LNCaP clone FGC (cell line): ENCODE measurements at regions not wholly inside any gene's neighbourhood (a gene's known extent, or its start where the extent isn't known, plus 50 kb on each side); places are given as distances from the start of the nearest gene placed in this dataset.

Source experiments
- DNase-seq: peaks from one replicate; pipeline ENCODE4 v3.0.0-alpha.2; 2011; ENCODE audit warnings: low read depth
- H3K4me3 ChIP-seq: 2 replicates; pipeline ENCODE4 v1.5.1; 2011; ENCODE audit warnings: mild to moderate bottlenecking, low read depth, low read length, control low read depth
- CTCF ChIP-seq: IDR thresholded peaks from 2 replicates; pipeline ENCODE4 v1.5.1; 2012; ENCODE audit warnings: mild to moderate bottlenecking; ENCODE audit not compliant: control insufficient read depth, insufficient read depth; ENCODE audit errors: extremely low read depth

GRCh38 chr9:79008916-79009315 is 562.8 kb upstream of the TLE4 start:
- no peak for DNase-seq
- H3K4me3 ChIP-seq = no peak overlapping the region
- no peak for TF ChIP-seq CTCF

- H3K4me3 ChIP-seq = no peak overlapping the region
- DNase-seq = no peak
- TF ChIP-seq CTCF = no peak
These were observed 560.3 kb upstream of the TLE4 start for GRCh38 chr9:79011461-79011860.

- no peak for TF ChIP-seq CTCF
- no peak for DNase-seq
- H3K4me3 ChIP-seq = no peak overlapping the region
These were observed 559.2 kb upstream of the TLE4 start for GRCh38 chr9:79012561-79012960.

- H3K4me3 ChIP-seq = no peak overlapping the region
- DNase-seq = no peak
- no peak for TF ChIP-seq CTCF
These were observed 557.8 kb upstream of the TLE4 start for GRCh38 chr9:79013715-79014610.

GRCh38 chr9:79014929-79015699 is 556.7 kb upstream of the TLE4 start:
- H3K4me3 ChIP-seq = no peak overlapping the region
- no peak for DNase-seq
- no peak for TF ChIP-seq CTCF

GRCh38 chr9:79015951-79016350 is 555.8 kb upstream of the TLE4 start:
- H3K4me3 ChIP-seq = no peak overlapping the region
- no peak for DNase-seq
- TF ChIP-seq CTCF = no peak
